GM03348 (cell line): ENCODE measurements at regions not wholly inside any gene's neighbourhood (a gene's known extent, or its start where the extent isn't known, plus 50 kb on each side); places are given as distances from the start of the nearest gene placed in this dataset.

ENCODE experiments used
- DNase-seq: peaks from one replicate; pipeline ENCODE4 v3.0.0; 2012; ENCODE audit warnings: low spot score

GRCh38 chr10:116792817-116793216, 50.5 kb upstream of the HSPA12A start:
- DNase-seq, result no peak

DNA sequence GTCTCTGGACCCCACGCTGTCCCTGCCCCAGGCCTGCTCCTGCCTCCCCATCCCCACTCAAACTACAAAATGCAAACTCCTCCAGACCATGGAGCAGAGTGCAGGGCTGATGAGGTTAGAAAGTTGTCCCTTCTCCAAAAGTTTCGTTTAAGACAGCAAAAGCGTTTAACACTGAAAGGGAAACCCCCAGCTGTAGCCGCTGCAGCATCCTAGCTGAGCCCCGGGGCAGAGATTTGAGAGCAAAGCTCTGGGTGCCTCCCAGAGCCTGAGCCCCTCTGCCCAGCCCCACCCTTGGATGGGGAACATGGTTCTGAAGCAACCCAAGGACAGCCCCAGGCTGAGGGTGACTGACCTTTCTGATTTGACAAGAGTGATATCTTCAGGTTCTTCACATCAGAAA, 52.8 kb upstream of the ENO4 start:
- no peak for DNase-seq

DNA sequence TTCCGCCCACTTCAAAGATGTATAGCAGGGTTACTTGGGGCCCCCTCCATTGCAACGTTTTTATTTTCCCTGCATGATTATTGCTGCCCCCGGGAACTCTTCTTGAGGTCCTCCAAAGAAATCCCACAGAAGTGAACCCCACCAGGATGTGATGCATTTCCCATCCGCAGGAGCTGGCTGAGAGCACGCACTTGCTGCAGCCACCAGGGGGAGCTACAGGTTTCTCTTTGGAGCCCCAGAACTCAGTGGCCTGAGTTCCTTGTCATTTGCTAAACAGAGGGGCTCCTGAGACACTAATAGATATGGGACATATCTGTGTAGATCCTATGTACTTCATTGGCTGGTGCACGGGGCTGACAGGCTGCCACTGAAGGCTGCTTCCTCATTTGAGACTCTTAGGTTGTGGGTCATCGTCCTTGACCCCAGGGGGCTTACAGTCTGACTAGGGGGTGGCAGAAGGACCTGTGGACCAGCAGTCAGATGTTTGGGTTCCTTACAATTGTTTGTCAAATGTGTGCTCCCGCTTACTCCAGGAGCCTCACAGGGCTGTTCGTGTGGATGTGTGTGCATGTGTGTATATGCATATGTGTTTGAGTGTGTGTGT, 52.3 kb upstream of the ENO4 start:
- DNase-seq, result peak; percentile 88

- DNase-seq, result no peak
Measured at GRCh38 chr10:116798859-116799258, 50.4 kb upstream of the ENO4 start.
